Tongue (tissue), 1 donor: ENCODE measurements at regions not wholly inside any gene's neighbourhood (a gene's known extent, or its start where the extent isn't known, plus 50 kb on each side); places are given as distances from the start of the nearest gene placed in this dataset.

Source experiments
- DNase-seq: peaks from one replicate; pipeline ENCODE4 v3.0.0-alpha.2; 2015

- DNase-seq, result no peak
Measured at GRCh38 chr12:93157279-93157678, 220.4 kb upstream of the NUDT4 start.

GRCh38 chr12:93158065-93158843 lies 219.5 kb upstream of the NUDT4 start:
- no peak for DNase-seq

GRCh38 chr12:93163260-93164036 lies 214.3 kb upstream of the NUDT4 start:
- DNase-seq, result no peak

GRCh38 chr12:93164103-93164880 lies 213.4 kb upstream of the NUDT4 start:
- DNase-seq, result no peak

GRCh38 chr12:93165384-93165932 lies 212.3 kb upstream of the NUDT4 start:
- DNase-seq, result no peak

GRCh38 chr12:93166541-93167307 lies 211.0 kb upstream of the NUDT4 start:
- DNase-seq, result no peak

GRCh38 chr12:93167331-93167730 lies 210.4 kb upstream of the NUDT4 start:
- DNase-seq, result no peak

GRCh38 chr12:93167841-93168492 lies 209.8 kb upstream of the NUDT4 start:
- DNase-seq, result peak; percentile 51

- DNase-seq, result peak; percentile 58
Measured at GRCh38 chr12:93168751-93169150, 209.0 kb upstream of the NUDT4 start.

GRCh38 chr12:93169536-93169935 lies 208.2 kb upstream of the NUDT4 start:
- DNase-seq, result no peak

- no peak for DNase-seq
Measured at GRCh38 chr12:93170928-93171327, 206.8 kb upstream of the NUDT4 start.

GRCh38 chr12:93173178-93173957 lies 204.4 kb upstream of the NUDT4 start:
- DNase-seq, result no peak

GRCh38 chr12:93174048-93174447 lies 203.7 kb upstream of the NUDT4 start:
- no peak for DNase-seq

- DNase-seq, result no peak
Measured at GRCh38 chr12:93174473-93174872, 203.3 kb upstream of the NUDT4 start.

- DNase-seq, result no peak
Measured at GRCh38 chr12:93176165-93176564, 201.6 kb upstream of the NUDT4 start.

- DNase-seq, result no peak
Measured at GRCh38 chr12:93176610-93177126, 201.1 kb upstream of the NUDT4 start.

GRCh38 chr12:93177208-93178153 lies 200.2 kb upstream of the NUDT4 start:
- DNase-seq, result no peak

- DNase-seq, result no peak
Measured at GRCh38 chr12:93178154-93178878, 199.4 kb upstream of the NUDT4 start.
